PC-3 (cell line): ENCODE measurements at regions not wholly inside any gene's neighbourhood (a gene's known extent, or its start where the extent isn't known, plus 50 kb on each side); places are given as distances from the start of the nearest gene placed in this dataset.

Experiments
- ATAC-seq: fragments of 200-7000 bp; cut with Tn5 transposase; 2 replicates; pipeline ENCODE4 v1.9.1; 2020; ENCODE audit warnings: mild to moderate bottlenecking, moderate library complexity
- BruUV-seq: library from RNA; stranded (reverse); fragments of 400-500 nt; replicated peaks from 2 replicates; lab custom pipeline; 2021; lab: Mats Ljungman, UMichigan
- CTCF ChIA-PET: fragments of 300-600 bp; sonication (Branson Sonifier 250); formaldehyde crosslinking; loops from one replicate; lab custom pipeline; 2022; ENCODE audit warnings: antibody characterized with exemption; lab: Charles Lee
- POLR2A ChIA-PET: fragments of 300-600 bp; sonication (Branson Sonifier 250); formaldehyde crosslinking; loops from one replicate; lab custom pipeline; 2022; ENCODE audit warnings: antibody characterized with exemption; ENCODE audit not compliant: unreplicated experiment; lab: Charles Lee
- DNase-seq: peaks from one replicate; pipeline ENCODE4 v3.0.0-alpha.2; 2015
- H2AFZ ChIP-seq: fragments of 300-600 bp; sonication (generic); 2 replicates; pipeline ENCODE4 v1.6.0; 2016; ENCODE audit warnings: antibody characterized with exemption, low read length
- H3F3A ChIP-seq: fragments of 300-600 bp; sonication (generic); one replicate; pipeline ENCODE4 v1.6.0; 2017; ENCODE audit warnings: antibody characterized with exemption, low read length, control low read depth, mild to moderate bottlenecking; ENCODE audit not compliant: unreplicated experiment
- H3K27ac ChIP-seq: fragments of 300-600 bp; sonication (generic); 2 replicates; pipeline ENCODE4 v1.5.1; 2016; ENCODE audit warnings: mild to moderate bottlenecking, low read length
- H3K27me3 ChIP-seq: fragments of 300-600 bp; sonication (generic); 2 replicates; pipeline ENCODE4 v1.6.1; 2016; ENCODE audit warnings: low read length, mixed read lengths
- H3K36me3 ChIP-seq: fragments of 300-600 bp; sonication (generic); 2 replicates; pipeline ENCODE4 v1.6.1; 2016; ENCODE audit warnings: low read depth, mixed run types, low read length, mixed read lengths
- H3K4me1 ChIP-seq: fragments of 300-600 bp; sonication (generic); 2 replicates; pipeline ENCODE4 v1.5.1; 2016; ENCODE audit warnings: low read length; ENCODE audit not compliant: insufficient read depth
- H3K4me2 ChIP-seq: fragments of 300-600 bp; sonication (generic); 2 replicates; pipeline ENCODE4 v1.6.0; 2016; ENCODE audit warnings: low read length
- H3K4me3 ChIP-seq: fragments of 300-600 bp; sonication (generic); 2 replicates; pipeline ENCODE4 v1.5.1; 2016; ENCODE audit warnings: mild to moderate bottlenecking, low read length, mixed read lengths
- H3K79me2 ChIP-seq: fragments of 300-600 bp; sonication (generic); 2 replicates; pipeline ENCODE4 v1.6.1; 2017; ENCODE audit warnings: low read length, mixed read lengths
- H3K9ac ChIP-seq: fragments of 300-600 bp; sonication (generic); 2 replicates; pipeline ENCODE4 v1.6.0; 2016; ENCODE audit warnings: mild to moderate bottlenecking, low read length
- H3K9me2 ChIP-seq: fragments of 300-600 bp; sonication (generic); replicated peaks from 2 replicates; pipeline ENCODE4 v1.6.1; 2016; ENCODE audit warnings: mixed run types, low read length, mixed read lengths
- H3K9me3 ChIP-seq: fragments of 300-600 bp; sonication (generic); 2 replicates; pipeline ENCODE4 v1.6.1; 2016; ENCODE audit warnings: low read length, mixed read lengths
- H4K20me1 ChIP-seq: fragments of 300-600 bp; sonication (generic); 2 replicates; pipeline ENCODE4 v1.6.1; 2016; ENCODE audit warnings: low read length, mixed read lengths
- EZH2 ChIP-seq: fragments of 300-600 bp; sonication (generic); IDR thresholded peaks from one replicate; pipeline ENCODE4 v1.6.1; 2017; ENCODE audit warnings: antibody characterized with exemption, mild to moderate bottlenecking, low read length; ENCODE audit not compliant: unreplicated experiment
- EZH2phosphoT487 ChIP-seq: fragments of 300-600 bp; sonication (generic); IDR thresholded peaks from 2 replicates; pipeline ENCODE4 v1.6.1; 2018; ENCODE audit warnings: mild to moderate bottlenecking, antibody characterized with exemption, low read length, borderline replicate concordance
- intact Hi-C: fragments of 100-400 bp; cut with micrococcal nuclease; formaldehyde crosslinking; loops from 2 replicates; pipeline ENCODE4 v1.9.0; 2023
- TF ChIP-seq, protein P1 (sequence below): fragments of 300-600 bp; sonication (generic); conservative IDR thresholded peaks from 2 replicates; pipeline ENCODE4 v1.5.1; 2017; ENCODE audit warnings: antibody characterized with exemption, low read depth, mild to moderate bottlenecking, low read length

GRCh38 chr11:32176223-32176934 is 85.5 kb downstream of the RCN1 start:
- H3K9me3 ChIP-seq = no peaks in the 10 kb centered on the region
- no peaks in the 10 kb centered on the region for H4K20me1 ChIP-seq
- peaks cover 27% of the 10 kb centered on the region for H3K27me3 ChIP-seq
- CTCF ChIA-PET = interaction anchor here (0.6 to 1.0 kb wide), 4 partner anchors 68 to 936 kb away, joined by 3 to 4 read pairs (median 3); no protein-coding TSS in a partner anchor
- H3K9ac ChIP-seq = no peak overlapping the region
- POLR2A ChIA-PET = no interaction called here
- no peaks in the 10 kb centered on the region for H3K79me2 ChIP-seq
- no peaks in the 10 kb centered on the region for H3K9me2 ChIP-seq
- H3K36me3 ChIP-seq = no peaks in the 10 kb centered on the region; the same call in 1 of the 2 replicates
- H3K4me2 ChIP-seq = no peak overlapping the region
- BruUV-seq = no TSS peak
- no peak overlapping the region for H3K27ac ChIP-seq
- DNase-seq (peak; percentile 91), ATAC-seq (peak; percentile 67)
- no peaks in the 10 kb centered on the region for H3K4me1 ChIP-seq
- H3F3A ChIP-seq = no peaks in the 10 kb centered on the region
- intact Hi-C loops = loop anchor here (1.0 to 10.0 kb wide), 7 partner anchors 121 to 1829 kb away; no protein-coding TSS in a partner anchor
- H2AFZ ChIP-seq = no peak overlapping the region
- no peak for TF ChIP-seq EZH2phosphoT487
- TF ChIP-seq EZH2 = no peak
- TF ChIP-seq, protein P1, sequence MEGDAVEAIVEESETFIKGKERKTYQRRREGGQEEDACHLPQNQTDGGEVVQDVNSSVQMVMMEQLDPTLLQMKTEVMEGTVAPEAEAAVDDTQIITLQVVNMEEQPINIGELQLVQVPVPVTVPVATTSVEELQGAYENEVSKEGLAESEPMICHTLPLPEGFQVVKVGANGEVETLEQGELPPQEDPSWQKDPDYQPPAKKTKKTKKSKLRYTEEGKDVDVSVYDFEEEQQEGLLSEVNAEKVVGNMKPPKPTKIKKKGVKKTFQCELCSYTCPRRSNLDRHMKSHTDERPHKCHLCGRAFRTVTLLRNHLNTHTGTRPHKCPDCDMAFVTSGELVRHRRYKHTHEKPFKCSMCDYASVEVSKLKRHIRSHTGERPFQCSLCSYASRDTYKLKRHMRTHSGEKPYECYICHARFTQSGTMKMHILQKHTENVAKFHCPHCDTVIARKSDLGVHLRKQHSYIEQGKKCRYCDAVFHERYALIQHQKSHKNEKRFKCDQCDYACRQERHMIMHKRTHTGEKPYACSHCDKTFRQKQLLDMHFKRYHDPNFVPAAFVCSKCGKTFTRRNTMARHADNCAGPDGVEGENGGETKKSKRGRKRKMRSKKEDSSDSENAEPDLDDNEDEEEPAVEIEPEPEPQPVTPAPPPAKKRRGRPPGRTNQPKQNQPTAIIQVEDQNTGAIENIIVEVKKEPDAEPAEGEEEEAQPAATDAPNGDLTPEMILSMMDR = peak; percentile 84
- no peak overlapping the region for H3K4me3 ChIP-seq

- ChIA-PET POLR2A (no interaction called here), CTCF (no interaction called here)
- no peaks in the 10 kb centered on the region for H3K4me1 ChIP-seq
- H4K20me1 ChIP-seq = no peaks in the 10 kb centered on the region
- H3K27me3 ChIP-seq = peaks cover 41% of the 10 kb centered on the region
- no peaks in the 10 kb centered on the region for H3F3A ChIP-seq
- no peak overlapping the region for H3K9ac ChIP-seq
- DNase-seq (no peak), ATAC-seq (no peak)
- intact Hi-C loops = loop anchor here (5.0 to 10.0 kb wide), 3 partner anchors 694 to 1831 kb away; no protein-coding TSS in a partner anchor
- no peak overlapping the region for H3K4me3 ChIP-seq
- H3K4me2 ChIP-seq = no peak overlapping the region
- no peak overlapping the region for H3K27ac ChIP-seq
- H3K9me2 ChIP-seq = no peaks in the 10 kb centered on the region
- H3K9me3 ChIP-seq = no peaks in the 10 kb centered on the region
- no TSS peak for BruUV-seq
- no peak for TF ChIP-seq EZH2phosphoT487
- TF ChIP-seq EZH2 = no peak
- TF ChIP-seq, protein P1 = no peak
- H3K36me3 ChIP-seq = no peaks in the 10 kb centered on the region; the same call in 1 of the 2 replicates
- H2AFZ ChIP-seq = no peak overlapping the region
- no peaks in the 10 kb centered on the region for H3K79me2 ChIP-seq
Measured at GRCh38 chr11:32178692-32179091, 87.8 kb downstream of the RCN1 start.

GRCh38 chr11:32183512-32183911 is 92.6 kb downstream of the RCN1 start:
- H3K27ac ChIP-seq = no peak overlapping the region
- ChIA-PET POLR2A (no interaction called here), CTCF (no interaction called here)
- peaks cover 64% of the 10 kb centered on the region for H3K27me3 ChIP-seq
- no peak overlapping the region for H3K9ac ChIP-seq
- no peak for DNase-seq
- H4K20me1 ChIP-seq = no peaks in the 10 kb centered on the region
- no peaks in the 10 kb centered on the region for H3K9me3 ChIP-seq
- intact Hi-C loops = no loop called here
- no TSS peak for BruUV-seq
- no peaks in the 10 kb centered on the region for H3K36me3 ChIP-seq
- H3K4me1 ChIP-seq = no peaks in the 10 kb centered on the region
- no peaks in the 10 kb centered on the region for H3K79me2 ChIP-seq
- H3K4me2 ChIP-seq = no peak overlapping the region
- no peak overlapping the region for H3K4me3 ChIP-seq
- ATAC-seq = no peak
- H3F3A ChIP-seq = no peaks in the 10 kb centered on the region
- no peak overlapping the region for H2AFZ ChIP-seq
- no peaks in the 10 kb centered on the region for H3K9me2 ChIP-seq
- TF ChIP-seq, protein P1 = no peak
- no peak for TF ChIP-seq EZH2
- TF ChIP-seq EZH2phosphoT487 = no peak
